Right lobe of liver (tissue), 4 donors: ENCODE measurements at regions not wholly inside any gene's neighbourhood (a gene's known extent, or its start where the extent isn't known, plus 50 kb on each side); places are given as distances from the start of the nearest gene placed in this dataset.

Source experiments
- CTCF ChIP-seq, 4 donors: fragments of 200-600 bp in 3 of 4; fragments of 450-650 bp in 1 of 4; IDR thresholded peaks; one replicate each; pipeline versions ENCODE4 v1.5.1 to v1.8.0; 2016 to 2022; ENCODE audit warnings: antibody characterized with exemption in 4 of 4, mild to moderate bottlenecking in 2 of 4
- POLR2A ChIP-seq: fragments of 450-650 bp; IDR thresholded peaks from one replicate; pipeline ENCODE4 v1.6.1; 2017; ENCODE audit warnings: antibody characterized with exemption, mild to moderate bottlenecking
- donor health status: DM: no; HTN: no; CAD: no.
- donor health status: DM: no; HTN: no; CAD: no.
- donor health status: DM: no; HTN: yes; CAD: no.

GRCh38 chr16:49024016-49024415 is 257.6 kb downstream of the CBLN1 start:
- no peak for TF ChIP-seq CTCF (IDR thresholded peaks at IDR 0.05)
- TF ChIP-seq POLR2A = no peak
